ENCODE measurements at regions not wholly inside any gene's neighbourhood (a gene's known extent, or its start where the extent isn't known, plus 50 kb on each side); places are given as distances from the start of the nearest gene placed in this dataset.

- peak; percentile 82 for DNase-seq (ENCODE audit: low read depth)
- no peak overlapping the region for H3K4me3 ChIP-seq (ENCODE audit: low read depth, low read length)
- no peak for TF ChIP-seq CTCF (IDR thresholded peaks at IDR 0.05; ENCODE audit: insufficient read depth, low read length)
Observed at GRCh38 chr3:46098319-46098761, 71.1 kb upstream of the XCR1 start.

- DNase-seq (ENCODE audit: low read depth), result peak; percentile 82
- H3K4me3 ChIP-seq (ENCODE audit: low read depth, low read length), result no peak overlapping the region
- no peak for TF ChIP-seq CTCF (IDR thresholded peaks at IDR 0.05; ENCODE audit: insufficient read depth, low read length)
Observed at GRCh38 chr3:46097691-46098241, 70.5 kb upstream of the XCR1 start.

- DNase-seq (ENCODE audit: low read depth), result no peak
- H3K4me3 ChIP-seq (ENCODE audit: low read depth, low read length), result no peak overlapping the region
- TF ChIP-seq CTCF (IDR thresholded peaks at IDR 0.05; ENCODE audit: insufficient read depth, low read length), result no peak
Observed at GRCh38 chr3:46096781-46097180, 69.5 kb upstream of the XCR1 start.

GRCh38 chr3:46096336-46096735, 69.1 kb upstream of the XCR1 start:
- no peak overlapping the region for H3K4me3 ChIP-seq (ENCODE audit: low read depth, low read length)
- TF ChIP-seq CTCF (IDR thresholded peaks at IDR 0.05; ENCODE audit: insufficient read depth, low read length), result no peak
- no peak for DNase-seq (ENCODE audit: low read depth)

GRCh38 chr3:46095307-46095706, 68.0 kb upstream of the XCR1 start:
- TF ChIP-seq CTCF (IDR thresholded peaks at IDR 0.05; ENCODE audit: insufficient read depth, low read length), result no peak
- DNase-seq (ENCODE audit: low read depth), result no peak
- H3K4me3 ChIP-seq (ENCODE audit: low read depth, low read length), result no peak overlapping the region

- no peak for DNase-seq (ENCODE audit: low read depth)
- H3K4me3 ChIP-seq (ENCODE audit: low read depth, low read length), result no peak overlapping the region
- no peak for TF ChIP-seq CTCF (IDR thresholded peaks at IDR 0.05; ENCODE audit: insufficient read depth, low read length)
Observed at GRCh38 chr3:46094506-46094905, 67.2 kb upstream of the XCR1 start.

GRCh38 chr3:46093966-46094365, 66.7 kb upstream of the XCR1 start:
- no peak for TF ChIP-seq CTCF (IDR thresholded peaks at IDR 0.05; ENCODE audit: insufficient read depth, low read length)
- DNase-seq (ENCODE audit: low read depth), result no peak
- no peak overlapping the region for H3K4me3 ChIP-seq (ENCODE audit: low read depth, low read length)

Measured in fibroblast of the aortic adventitia (primary cell).